WERI-Rb-1 (cell line): ENCODE measurements at regions not wholly inside any gene's neighbourhood (a gene's known extent, or its start where the extent isn't known, plus 50 kb on each side); places are given as distances from the start of the nearest gene placed in this dataset.
A peak's percentile ranks its signal among the peaks of the same experiment; 100 is the strongest.

ENCODE experiments used
- DNase-seq: peaks from one replicate; pipeline ENCODE4 v3.0.0-alpha.2; 2020
- H3K27ac ChIP-seq: fragments of 250-450 bp; sonication (Bioruptor Pico); 2 replicates; pipeline ENCODE4 v1.5.1; 2020; ENCODE audit warnings: mild to moderate bottlenecking, moderate library complexity
- H3K27me3 ChIP-seq: fragments of 250-450 bp; sonication (Bioruptor Pico); 2 replicates; pipeline ENCODE4 v1.5.1; 2021; ENCODE audit warnings: mild to moderate bottlenecking, low read depth, moderate library complexity; ENCODE audit not compliant: insufficient read depth, severe bottlenecking
- H3K36me3 ChIP-seq: fragments of 250-450 bp; sonication (Bioruptor Pico); 2 replicates; pipeline ENCODE4 v1.5.1; 2020; ENCODE audit warnings: mild to moderate bottlenecking, moderate library complexity
- H3K4me3 ChIP-seq: 2 replicates; pipeline ENCODE4 v1.5.1; 2011; ENCODE audit warnings: low read depth, mild to moderate bottlenecking, control low read depth, low read length
- H3K9me3 ChIP-seq: fragments of 250-450 bp; sonication (Bioruptor Pico); 2 replicates; pipeline ENCODE4 v1.5.1; 2021; ENCODE audit warnings: mild to moderate bottlenecking, moderate library complexity; ENCODE audit not compliant: severe bottlenecking
- CTCF ChIP-seq: IDR thresholded peaks from 2 replicates; pipeline ENCODE4 v1.5.1; 2011; ENCODE audit warnings: low read depth, mild to moderate bottlenecking, control low read depth, inconsistent platforms, low read length

GRCh38 chr10:128242641-128243040 lies 116.4 kb upstream of the MKI67 start:
- DNase-seq = no peak
- Histone ChIP-seq H3K9me3 (no peaks in the 10 kb centered on the region), H3K4me3 (no peak overlapping the region), H3K36me3 (no peaks in the 10 kb centered on the region), H3K27me3 (peaks cover 6% of the 10 kb centered on the region), H3K27ac (no peak overlapping the region)
- 0 out of 2 replicates have a peak, but pooled peaks have one; percentile 19 for TF ChIP-seq CTCF

GRCh38 chr10:128245026-128245425 lies 118.8 kb upstream of the MKI67 start:
- Histone ChIP-seq H3K9me3 (no peaks in the 10 kb centered on the region), H3K27me3 (peaks cover 6% of the 10 kb centered on the region), H3K27ac (no peak overlapping the region), H3K36me3 (no peaks in the 10 kb centered on the region), H3K4me3 (no peak overlapping the region)
- no peak for DNase-seq
- no peak for TF ChIP-seq CTCF

- Histone ChIP-seq H3K4me3 (no peak overlapping the region), H3K36me3 (no peaks in the 10 kb centered on the region), H3K27me3 (peaks cover 6% of the 10 kb centered on the region), H3K27ac (no peak overlapping the region), H3K9me3 (no peaks in the 10 kb centered on the region)
- DNase-seq = no peak
- TF ChIP-seq CTCF = no peak
Measured at GRCh38 chr10:128247576-128247975, 121.4 kb upstream of the MKI67 start.

- Histone ChIP-seq H3K27ac (no peak overlapping the region), H3K9me3 (no peaks in the 10 kb centered on the region), H3K4me3 (no peak overlapping the region), H3K36me3 (no peaks in the 10 kb centered on the region), H3K27me3 (peaks cover 2% of the 10 kb centered on the region)
- no peak for DNase-seq
- TF ChIP-seq CTCF = no peak
Measured at GRCh38 chr10:128254476-128254875, 128.3 kb upstream of the MKI67 start.

- TF ChIP-seq CTCF = no peak
- no peak for DNase-seq
- Histone ChIP-seq H3K36me3 (no peaks in the 10 kb centered on the region), H3K27ac (no peak overlapping the region), H3K9me3 (no peaks in the 10 kb centered on the region), H3K4me3 (no peak overlapping the region), H3K27me3 (peaks cover 2% of the 10 kb centered on the region)
Measured at GRCh38 chr10:128257428-128257827, 131.2 kb upstream of the MKI67 start.

- Histone ChIP-seq H3K9me3 (no peaks in the 10 kb centered on the region), H3K36me3 (no peaks in the 10 kb centered on the region), H3K27ac (no peak overlapping the region), H3K4me3 (no peak overlapping the region), H3K27me3 (peaks cover 2% of the 10 kb centered on the region)
- TF ChIP-seq CTCF = no peak
- DNase-seq = no peak
Measured at GRCh38 chr10:128258421-128258976, 132.3 kb upstream of the MKI67 start.
